ENCODE measurements at regions not wholly inside any gene's neighbourhood (a gene's known extent, or its start where the extent isn't known, plus 50 kb on each side); places are given as distances from the start of the nearest gene placed in this dataset.

DNA sequence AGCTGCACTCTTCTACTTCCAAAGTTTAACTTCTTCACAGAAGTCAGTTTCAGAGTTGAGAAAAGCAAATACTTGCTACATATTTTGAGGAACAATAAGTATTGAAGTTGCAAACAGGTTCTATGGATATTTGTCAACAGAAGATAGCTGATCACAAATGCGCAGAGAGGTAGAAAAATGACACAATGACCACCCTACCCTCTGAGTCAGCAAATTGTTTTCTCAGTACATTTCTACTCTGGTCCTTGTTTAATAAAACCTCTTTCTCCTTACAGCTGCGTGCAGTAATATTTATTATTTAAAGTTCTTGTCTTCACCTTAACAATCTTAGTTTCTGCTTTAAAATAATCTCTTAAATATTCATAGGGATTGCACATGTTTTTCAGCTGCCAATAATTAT, 855.1 kb upstream of the CTNND2 start:
- Histone ChIP-seq H3K9me2 (replicated peaks; ENCODE audit: insufficient read depth, low read length) (no peaks in the 10 kb centered on the region), H3K27me3 (ENCODE audit: low read length) (no peaks in the 10 kb centered on the region), H3K9me3 (ENCODE audit: low read length) (peaks cover 21% of the 10 kb centered on the region), H3K36me3 (ENCODE audit: insufficient read depth, low read length) (no peaks in the 10 kb centered on the region), H2AFZ (ENCODE audit: low read length) (no peak overlapping the region), H3K27ac (ENCODE audit: low read length) (no peak overlapping the region), H3K79me2 (ENCODE audit: low read length) (no peaks in the 10 kb centered on the region), H4K20me1 (ENCODE audit: insufficient read depth, low read depth, low read length) (no peaks in the 10 kb centered on the region), H3K4me1 (ENCODE audit: low read length) (no peaks in the 10 kb centered on the region), H3K9ac (ENCODE audit: low read length) (no peak overlapping the region), H3K4me2 (ENCODE audit: low read depth, low read length, poor library complexity, severe bottlenecking) (no peak overlapping the region), H3K4me3 (ENCODE audit: low read length) (no peak overlapping the region)
- DNase-seq, result no peak

DNA sequence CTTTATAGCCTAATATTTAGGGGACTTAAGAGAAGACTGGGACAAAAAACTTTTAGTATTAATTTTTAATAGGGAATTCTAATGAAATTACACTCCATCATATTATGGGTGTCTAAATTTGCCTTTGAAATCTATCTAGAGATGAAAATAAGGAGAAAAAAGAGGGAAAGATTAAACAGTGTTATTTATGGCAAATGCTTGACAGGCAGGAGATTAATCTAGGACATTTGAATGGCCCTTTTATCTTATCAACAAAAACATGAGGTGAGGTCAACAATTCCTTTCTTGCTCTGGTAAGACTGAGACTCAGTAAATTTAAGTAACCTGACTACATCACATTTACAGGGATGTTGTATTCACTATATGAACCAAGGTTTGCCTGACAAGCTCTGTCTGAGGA, 852.8 kb upstream of the CTNND2 start:
- H3K4me2 ChIP-seq (ENCODE audit: low read depth, low read length, poor library complexity, severe bottlenecking), result no peak overlapping the region
- no peaks in the 10 kb centered on the region for H4K20me1 ChIP-seq (ENCODE audit: insufficient read depth, low read depth, low read length)
- H3K4me1 ChIP-seq (ENCODE audit: low read length), result no peaks in the 10 kb centered on the region
- H3K9ac ChIP-seq (ENCODE audit: low read length), result no peak overlapping the region
- H3K9me3 ChIP-seq (ENCODE audit: low read length), result peaks cover 13% of the 10 kb centered on the region
- H3K36me3 ChIP-seq (ENCODE audit: insufficient read depth, low read length), result no peaks in the 10 kb centered on the region
- DNase-seq, result no peak
- H3K27me3 ChIP-seq (ENCODE audit: low read length), result no peaks in the 10 kb centered on the region
- H2AFZ ChIP-seq (ENCODE audit: low read length), result no peak overlapping the region
- H3K27ac ChIP-seq (ENCODE audit: low read length), result no peak overlapping the region
- no peaks in the 10 kb centered on the region for H3K9me2 ChIP-seq (replicated peaks; ENCODE audit: insufficient read depth, low read length)
- no peaks in the 10 kb centered on the region for H3K79me2 ChIP-seq (ENCODE audit: low read length)
- no peak overlapping the region for H3K4me3 ChIP-seq (ENCODE audit: low read length)

DNA sequence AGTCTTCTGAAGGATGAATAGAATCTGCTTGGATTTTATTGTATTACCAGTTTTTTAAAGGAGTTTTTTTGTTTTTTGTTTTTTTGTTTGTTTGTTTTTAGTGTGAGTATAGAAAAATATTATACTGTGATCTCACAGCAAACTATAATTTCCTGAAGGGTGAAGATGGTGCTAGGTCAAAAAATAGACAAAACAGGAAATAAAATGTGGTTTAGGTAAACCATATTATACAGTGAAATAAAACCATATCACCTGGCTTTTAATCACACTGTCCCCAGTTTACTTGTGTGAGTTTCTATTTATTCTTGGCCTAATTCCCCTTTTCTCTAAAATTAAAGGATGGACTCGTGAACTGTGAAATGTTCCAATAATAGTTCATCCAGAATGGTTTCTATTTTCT, 841.3 kb upstream of the CTNND2 start:
- no peaks in the 10 kb centered on the region for H3K27me3 ChIP-seq (ENCODE audit: low read length)
- no peaks in the 10 kb centered on the region for H4K20me1 ChIP-seq (ENCODE audit: insufficient read depth, low read depth, low read length)
- DNase-seq, result no peak
- H2AFZ ChIP-seq (ENCODE audit: low read length), result no peak overlapping the region
- peaks cover 26% of the 10 kb centered on the region for H3K9me3 ChIP-seq (ENCODE audit: low read length)
- H3K79me2 ChIP-seq (ENCODE audit: low read length), result no peaks in the 10 kb centered on the region
- H3K4me2 ChIP-seq (ENCODE audit: low read depth, low read length, poor library complexity, severe bottlenecking), result no peak overlapping the region
- no peaks in the 10 kb centered on the region for H3K36me3 ChIP-seq (ENCODE audit: insufficient read depth, low read length)
- H3K9me2 ChIP-seq (replicated peaks; ENCODE audit: insufficient read depth, low read length), result no peaks in the 10 kb centered on the region
- no peak overlapping the region for H3K9ac ChIP-seq (ENCODE audit: low read length)
- H3K4me3 ChIP-seq (ENCODE audit: low read length), result no peak overlapping the region
- H3K27ac ChIP-seq (ENCODE audit: low read length), result no peak overlapping the region
- H3K4me1 ChIP-seq (ENCODE audit: low read length), result no peaks in the 10 kb centered on the region

DNA sequence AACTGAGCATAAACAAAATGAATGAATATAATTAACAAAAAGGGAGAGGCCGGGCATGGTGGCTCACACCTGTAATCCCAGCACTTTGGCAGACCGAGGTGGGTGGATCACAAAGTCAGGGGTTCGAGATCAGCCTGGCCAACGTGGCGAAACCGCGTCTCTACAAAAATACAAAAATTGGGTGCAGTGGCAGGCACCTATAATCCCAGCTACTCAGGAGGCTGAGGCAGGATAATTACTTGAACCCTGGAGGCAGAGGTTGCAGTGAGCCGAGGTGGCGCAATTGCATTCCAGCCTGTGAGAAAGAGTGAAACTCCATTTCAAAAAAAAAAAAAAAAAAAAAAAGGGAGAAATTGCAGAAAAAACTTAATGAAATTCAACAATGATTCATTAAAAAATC, 839.3 kb upstream of the CTNND2 start:
- Histone ChIP-seq H3K4me3 (ENCODE audit: low read length) (no peak overlapping the region), H3K27me3 (ENCODE audit: low read length) (no peaks in the 10 kb centered on the region), H3K9me2 (replicated peaks; ENCODE audit: insufficient read depth, low read length) (no peaks in the 10 kb centered on the region), H3K9ac (ENCODE audit: low read length) (no peak overlapping the region), H4K20me1 (ENCODE audit: insufficient read depth, low read depth, low read length) (no peaks in the 10 kb centered on the region), H3K27ac (ENCODE audit: low read length) (no peak overlapping the region), H3K79me2 (ENCODE audit: low read length) (no peaks in the 10 kb centered on the region), H2AFZ (ENCODE audit: low read length) (no peak overlapping the region), H3K9me3 (ENCODE audit: low read length) (peaks cover 19% of the 10 kb centered on the region), H3K4me1 (ENCODE audit: low read length) (no peaks in the 10 kb centered on the region), H3K4me2 (ENCODE audit: low read depth, low read length, poor library complexity, severe bottlenecking) (no peak overlapping the region), H3K36me3 (ENCODE audit: insufficient read depth, low read length) (no peaks in the 10 kb centered on the region)
- no peak for DNase-seq

DNA sequence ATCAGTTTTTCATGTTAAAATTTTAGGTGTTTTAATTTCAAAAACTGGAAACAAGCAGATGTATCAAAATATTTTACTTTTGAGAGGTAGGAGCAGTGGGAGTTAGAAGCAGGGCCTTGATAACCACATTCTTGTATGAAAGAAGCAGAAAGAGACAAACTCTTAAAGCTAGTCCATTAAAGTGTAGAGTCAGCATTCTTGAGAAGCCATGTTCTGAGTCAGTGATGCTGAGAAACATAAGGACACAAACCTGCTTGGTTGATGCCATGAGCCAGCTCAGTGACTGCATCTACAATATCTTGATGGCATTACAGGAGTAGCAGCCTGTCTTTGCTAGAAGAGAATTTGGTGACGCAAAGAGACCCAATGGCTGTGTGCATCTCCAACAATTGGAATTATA, 826.1 kb upstream of the CTNND2 start:
- H3K9ac ChIP-seq (ENCODE audit: low read length), result no peak overlapping the region
- no peak for DNase-seq

DNA sequence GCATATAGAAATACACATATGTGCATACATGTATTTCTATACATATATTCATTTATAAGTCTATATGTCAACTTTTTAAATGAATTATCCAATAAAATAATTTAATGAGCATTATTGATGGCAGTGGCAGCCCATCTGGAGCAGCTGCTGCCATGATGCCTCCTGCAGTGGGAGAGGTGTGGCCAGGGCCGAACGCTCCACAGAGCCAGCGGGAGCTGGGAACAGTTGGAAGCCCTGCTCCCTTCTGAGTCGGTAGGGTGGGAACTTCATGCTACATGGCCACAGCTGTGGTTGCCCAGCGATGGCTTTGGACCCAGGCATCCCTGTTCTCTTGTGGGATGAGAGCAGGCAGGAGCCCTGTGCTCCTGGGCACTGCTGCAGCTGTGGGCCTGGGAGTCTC, 812.4 kb upstream of the CTNND2 start:
- no peak overlapping the region for H2AFZ ChIP-seq (ENCODE audit: low read length)
- H3K9ac ChIP-seq (ENCODE audit: low read length), result no peak overlapping the region
- no peak for DNase-seq
- no peak overlapping the region for H3K27ac ChIP-seq (ENCODE audit: low read length)
- H3K4me3 ChIP-seq (ENCODE audit: low read length), result no peak overlapping the region
- no peaks in the 10 kb centered on the region for H3K27me3 ChIP-seq (ENCODE audit: low read length)
- no peaks in the 10 kb centered on the region for H3K4me1 ChIP-seq (ENCODE audit: low read length)
- H3K36me3 ChIP-seq (ENCODE audit: insufficient read depth, low read length), result no peaks in the 10 kb centered on the region
- peaks cover 38% of the 10 kb centered on the region for H3K9me3 ChIP-seq (ENCODE audit: low read length)
- no peaks in the 10 kb centered on the region for H3K79me2 ChIP-seq (ENCODE audit: low read length)
- no peak overlapping the region for H3K4me2 ChIP-seq (ENCODE audit: low read depth, low read length, poor library complexity, severe bottlenecking)
- no peaks in the 10 kb centered on the region for H4K20me1 ChIP-seq (ENCODE audit: insufficient read depth, low read depth, low read length)
- H3K9me2 ChIP-seq (replicated peaks; ENCODE audit: insufficient read depth, low read length), result no peaks in the 10 kb centered on the region

More for the DNA sequence above, 826.1 kb upstream of the CTNND2 start:
- no peaks in the 10 kb centered on the region for H3K4me1 ChIP-seq (ENCODE audit: low read length)
- H3K79me2 ChIP-seq (ENCODE audit: low read length), result no peaks in the 10 kb centered on the region
- peaks cover 41% of the 10 kb centered on the region for H3K9me3 ChIP-seq (ENCODE audit: low read length)
- no peak overlapping the region for H2AFZ ChIP-seq (ENCODE audit: low read length)
- H3K4me3 ChIP-seq (ENCODE audit: low read length), result no peak overlapping the region
- H3K4me2 ChIP-seq (ENCODE audit: low read depth, low read length, poor library complexity, severe bottlenecking), result no peak overlapping the region
- H3K36me3 ChIP-seq (ENCODE audit: insufficient read depth, low read length), result no peaks in the 10 kb centered on the region
- no peaks in the 10 kb centered on the region for H3K9me2 ChIP-seq (replicated peaks; ENCODE audit: insufficient read depth, low read length)
- H3K27me3 ChIP-seq (ENCODE audit: low read length), result no peaks in the 10 kb centered on the region
- H3K27ac ChIP-seq (ENCODE audit: low read length), result no peak overlapping the region
- H4K20me1 ChIP-seq (ENCODE audit: insufficient read depth, low read depth, low read length), result no peaks in the 10 kb centered on the region

DNA sequence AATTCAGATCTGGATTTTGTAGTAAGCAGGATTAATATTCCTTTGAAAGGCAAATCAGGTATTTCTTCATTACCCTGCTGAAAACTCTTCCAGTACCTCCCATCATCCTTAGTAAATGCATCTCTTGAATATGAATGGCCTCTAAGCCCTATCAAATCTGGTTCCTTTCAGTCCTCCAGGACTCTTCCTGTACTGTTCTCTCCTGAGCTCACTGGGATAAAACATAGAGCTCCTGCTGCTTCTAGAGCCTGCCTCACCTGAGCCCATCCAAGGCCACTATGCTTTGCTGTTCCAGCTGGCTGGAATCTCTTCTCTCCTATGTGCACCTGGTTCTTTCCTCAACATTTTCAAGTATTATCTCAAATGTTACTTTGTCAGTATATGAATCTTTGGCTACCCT, 803.3 kb upstream of the CTNND2 start:
- Histone ChIP-seq H3K79me2 (ENCODE audit: low read length) (no peaks in the 10 kb centered on the region), H3K27me3 (ENCODE audit: low read length) (no peaks in the 10 kb centered on the region), H3K36me3 (ENCODE audit: insufficient read depth, low read length) (no peaks in the 10 kb centered on the region), H3K4me2 (ENCODE audit: low read depth, low read length, poor library complexity, severe bottlenecking) (no peak overlapping the region), H3K9ac (ENCODE audit: low read length) (no peak overlapping the region), H3K9me2 (replicated peaks; ENCODE audit: insufficient read depth, low read length) (no peaks in the 10 kb centered on the region), H3K4me3 (ENCODE audit: low read length) (no peak overlapping the region), H3K9me3 (ENCODE audit: low read length) (peaks cover 28% of the 10 kb centered on the region), H3K4me1 (ENCODE audit: low read length) (no peaks in the 10 kb centered on the region), H4K20me1 (ENCODE audit: insufficient read depth, low read depth, low read length) (no peaks in the 10 kb centered on the region), H2AFZ (ENCODE audit: low read length) (no peak overlapping the region), H3K27ac (ENCODE audit: low read length) (no peak overlapping the region)
- no peak for DNase-seq

DNA sequence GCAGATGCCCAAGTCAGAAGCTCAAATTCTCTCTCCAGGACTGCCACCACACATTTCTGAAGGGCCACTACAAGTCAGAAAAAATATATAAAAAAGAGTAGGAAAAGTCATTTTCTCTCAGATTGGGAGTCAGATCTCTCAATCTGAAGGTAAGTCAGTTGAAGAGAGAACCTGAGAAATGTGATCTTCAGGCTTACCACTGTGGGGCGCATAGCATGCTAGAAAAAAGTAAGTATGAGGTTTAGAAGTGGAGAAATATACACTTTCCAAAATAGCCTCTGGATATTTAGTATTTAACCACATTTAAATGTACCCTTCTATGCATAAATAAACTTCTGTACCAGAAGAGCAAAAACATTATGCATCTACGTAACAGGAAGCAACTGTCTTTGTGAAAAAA, 800.7 kb upstream of the CTNND2 start:
- no peaks in the 10 kb centered on the region for H3K36me3 ChIP-seq (ENCODE audit: insufficient read depth, low read length)
- no peak overlapping the region for H2AFZ ChIP-seq (ENCODE audit: low read length)
- H3K9ac ChIP-seq (ENCODE audit: low read length), result no peak overlapping the region
- peaks cover 20% of the 10 kb centered on the region for H3K9me3 ChIP-seq (ENCODE audit: low read length)
- no peaks in the 10 kb centered on the region for H4K20me1 ChIP-seq (ENCODE audit: insufficient read depth, low read depth, low read length)
- H3K27ac ChIP-seq (ENCODE audit: low read length), result no peak overlapping the region
- no peaks in the 10 kb centered on the region for H3K4me1 ChIP-seq (ENCODE audit: low read length)
- DNase-seq, result no peak
- no peaks in the 10 kb centered on the region for H3K9me2 ChIP-seq (replicated peaks; ENCODE audit: insufficient read depth, low read length)
- H3K4me2 ChIP-seq (ENCODE audit: low read depth, low read length, poor library complexity, severe bottlenecking), result no peak overlapping the region
- H3K4me3 ChIP-seq (ENCODE audit: low read length), result no peak overlapping the region
- no peaks in the 10 kb centered on the region for H3K79me2 ChIP-seq (ENCODE audit: low read length)
- H3K27me3 ChIP-seq (ENCODE audit: low read length), result no peaks in the 10 kb centered on the region

DNA sequence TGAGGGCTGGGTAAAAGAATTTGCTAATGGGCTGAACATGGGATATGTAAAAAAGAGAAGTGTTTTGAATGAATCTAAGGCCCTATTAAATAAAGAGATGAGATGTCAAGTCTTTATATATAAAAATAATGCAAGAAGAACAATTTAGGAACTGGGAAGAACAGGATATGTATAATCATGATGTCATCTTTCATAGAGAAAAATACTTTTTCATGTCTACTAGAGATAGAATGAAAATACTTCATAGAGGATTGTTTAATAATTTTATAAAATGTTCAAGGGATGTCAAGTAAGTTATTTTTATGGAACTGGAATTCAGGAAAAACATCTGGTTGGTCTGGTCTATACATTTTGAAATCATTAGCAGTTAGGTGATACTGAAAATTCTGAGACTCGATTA, 799.0 kb upstream of the CTNND2 start:
- H3K27ac ChIP-seq (ENCODE audit: low read length), result no peak overlapping the region
- no peaks in the 10 kb centered on the region for H3K27me3 ChIP-seq (ENCODE audit: low read length)
- H3K9ac ChIP-seq (ENCODE audit: low read length), result no peak overlapping the region
- no peak overlapping the region for H2AFZ ChIP-seq (ENCODE audit: low read length)
- peaks cover 17% of the 10 kb centered on the region for H3K9me3 ChIP-seq (ENCODE audit: low read length)
- no peak overlapping the region for H3K4me2 ChIP-seq (ENCODE audit: low read depth, low read length, poor library complexity, severe bottlenecking)
- H3K9me2 ChIP-seq (replicated peaks; ENCODE audit: insufficient read depth, low read length), result no peaks in the 10 kb centered on the region
- H3K4me1 ChIP-seq (ENCODE audit: low read length), result no peaks in the 10 kb centered on the region
- H3K4me3 ChIP-seq (ENCODE audit: low read length), result no peak overlapping the region
- no peaks in the 10 kb centered on the region for H4K20me1 ChIP-seq (ENCODE audit: insufficient read depth, low read depth, low read length)
- H3K79me2 ChIP-seq (ENCODE audit: low read length), result no peaks in the 10 kb centered on the region
- DNase-seq, result no peak
- H3K36me3 ChIP-seq (ENCODE audit: insufficient read depth, low read length), result no peaks in the 10 kb centered on the region

Measured in Karpas-422 (cell line).